SK-N-SH (cell line): ENCODE measurements at regions not wholly inside any gene's neighbourhood (a gene's known extent, or its start where the extent isn't known, plus 50 kb on each side); places are given as distances from the start of the nearest gene placed in this dataset.
A peak's percentile ranks its signal among the peaks of the same experiment; 100 is the strongest.

Experiments used
- CTCF ChIA-PET: fragments of 300-600, 350-600 bp; formaldehyde crosslinking; extraction: SDS; loops from one replicate; lab custom pipeline; 2021; lab: Yijun Ruan, JAX
- POLR2A ChIA-PET: fragments of 350-600 bp; sonication (Branson Sonifier 250); formaldehyde crosslinking; extraction: SDS; loops from one replicate; lab custom pipeline; 2020; ENCODE audit warnings: antibody characterized with exemption, inconsistent platforms; lab: Yijun Ruan, JAX
- DNase-seq: peaks from one replicate; pipeline ENCODE4 v3.0.0; 2012
- H2AFZ ChIP-seq: fragments of 200-600 bp; sonication (generic); 2 replicates; pipeline ENCODE4 v1.8.1; 2016; ENCODE audit warnings: antibody characterized with exemption, mild to moderate bottlenecking, low read depth
- H3F3A ChIP-seq: fragments of 200-600 bp; sonication (generic); replicated peaks from 2 replicates; pipeline ENCODE3; 2016; ENCODE audit warnings: antibody characterized with exemption, mild to moderate bottlenecking; ENCODE audit not compliant: insufficient read depth
- H3K27ac ChIP-seq, 2 experiments: fragments of 200-500 bp in 1 of 2; fragments of 200-600 bp in 1 of 2; sonication (Bioruptor generic) in 1 of 2; sonication (generic), shearing (Covaris generic) in 1 of 2; 2 replicates each; pipeline versions ENCODE4 v1.5.1 to v1.6.1; 2014 to 2016; ENCODE audit warnings: low read depth in 2 of 2, inconsistent platforms in 1 of 2, low read length in 1 of 2, mild to moderate bottlenecking in 1 of 2, mixed read lengths in 1 of 2
- H3K27me3 ChIP-seq: fragments of 200-600 bp; sonication (generic), shearing (Covaris generic); 2 replicates; pipeline ENCODE4 v1.6.1; 2016; ENCODE audit warnings: mixed run types; ENCODE audit not compliant: insufficient read depth
- H3K36me3 ChIP-seq, 2 experiments: fragments of 200-500 bp in 1 of 2; fragments of 200-600 bp in 1 of 2; sonication (Bioruptor generic) in 1 of 2; sonication (generic) in 1 of 2; replicated peaks in 1 of 2; 2 replicates each; pipeline versions ENCODE3 to v1.5.1; 2014 to 2016; ENCODE audit warnings: low read length in 1 of 2, mild to moderate bottlenecking in 1 of 2; ENCODE audit not compliant: insufficient read depth in 2 of 2, control insufficient read depth in 1 of 2
- H3K4me1 ChIP-seq, 2 experiments: fragments of 200-500 bp in 1 of 2; fragments of 200-600 bp in 1 of 2; sonication (Bioruptor generic) in 1 of 2; sonication (generic), shearing (Covaris generic) in 1 of 2; 2 replicates each; pipeline versions ENCODE4 v1.5.1 to v1.6.1; 2014 to 2016; ENCODE audit warnings: low read depth in 1 of 2, low read length in 1 of 2, mixed run types in 1 of 2; ENCODE audit not compliant: insufficient read depth in 2 of 2, control insufficient read depth in 1 of 2
- H3K4me2 ChIP-seq: fragments of 200-600 bp; sonication (generic), shearing (Covaris generic); 2 replicates; pipeline ENCODE4 v1.6.1; 2017; ENCODE audit warnings: mixed run types
- H3K4me3 ChIP-seq, 2 experiments: fragments of 200-500 bp in 1 of 2; fragments of 200-600 bp in 1 of 2; sonication (Bioruptor generic) in 1 of 2; sonication (generic), shearing (Covaris generic) in 1 of 2; 2 replicates each; pipeline versions ENCODE4 v1.5.1 to v1.8.1; 2014 to 2016; ENCODE audit warnings: low read depth in 2 of 2, inconsistent platforms in 1 of 2, low read length in 1 of 2, mild to moderate bottlenecking in 1 of 2, mixed read lengths in 1 of 2, moderate library complexity in 1 of 2
- H3K79me2 ChIP-seq: fragments of 200-600 bp; sonication (generic); 2 replicates; pipeline ENCODE4 v1.8.1; 2017; ENCODE audit warnings: mild to moderate bottlenecking; ENCODE audit not compliant: insufficient read depth
- H3K9ac ChIP-seq: fragments of 200-600 bp; sonication (generic); 2 replicates; pipeline ENCODE4 v1.6.1; 2017; ENCODE audit warnings: mixed run types
- H3K9me2 ChIP-seq: fragments of 200-600 bp; sonication (generic); 2 replicates; pipeline ENCODE4 v1.6.1; 2017; ENCODE audit warnings: mixed run types
- H3K9me3 ChIP-seq: fragments of 200-600 bp; sonication (generic); 2 replicates; pipeline ENCODE4 v1.6.1; 2017; ENCODE audit warnings: mixed run types, mild to moderate bottlenecking, moderate library complexity
- H4K20me1 ChIP-seq: fragments of 200-600 bp; sonication (generic); 2 replicates; pipeline ENCODE4 v1.6.1; 2017; ENCODE audit warnings: mild to moderate bottlenecking, mixed run types; ENCODE audit not compliant: insufficient read depth
- EP300 ChIP-seq, 2 experiments: IDR thresholded peaks; 2 replicates each; pipeline versions ENCODE4 v1.4.0 to v1.6.1; 2012; ENCODE audit warnings: borderline replicate concordance in 1 of 2, low read depth in 1 of 2, low read length in 1 of 2
- FOSL2 ChIP-seq: IDR thresholded peaks from 2 replicates; pipeline ENCODE4 v1.4.0; 2012; ENCODE audit warnings: low read depth, mild to moderate bottlenecking, moderate library complexity, borderline replicate concordance
- JUND ChIP-seq: IDR thresholded peaks from 2 replicates; pipeline ENCODE4 v1.4.0; 2012
- MEF2A ChIP-seq: IDR thresholded peaks from 2 replicates; pipeline ENCODE4 v1.4.0; 2012; ENCODE audit warnings: low read depth, borderline replicate concordance
- MXI1 ChIP-seq: IDR thresholded peaks from 2 replicates; pipeline ENCODE4 v1.6.1; 2012; ENCODE audit warnings: mild to moderate bottlenecking, low read depth, low read length, improper control_type of control experiment
- NRF1 ChIP-seq: IDR thresholded peaks from 2 replicates; pipeline ENCODE4 v1.6.1; 2012; ENCODE audit warnings: low read depth, mild to moderate bottlenecking, low read length
- RAD21 ChIP-seq: IDR thresholded peaks from 2 replicates; pipeline ENCODE4 v1.6.1; 2012; ENCODE audit warnings: mild to moderate bottlenecking, low read length
- RFX5 ChIP-seq: IDR thresholded peaks from 2 replicates; pipeline ENCODE4 v1.6.1; 2012; ENCODE audit warnings: mild to moderate bottlenecking, improper control_type of control experiment, low read length
- RXRA ChIP-seq: IDR thresholded peaks from 2 replicates; pipeline ENCODE4 v1.4.0; 2012; ENCODE audit warnings: low read depth, mild to moderate bottlenecking, borderline replicate concordance
- SIN3A ChIP-seq: IDR thresholded peaks from 2 replicates; pipeline ENCODE4 v1.6.1; 2012; ENCODE audit warnings: low read depth, mild to moderate bottlenecking, low read length, moderate library complexity, borderline replicate concordance
- TCF12 ChIP-seq: IDR thresholded peaks from 2 replicates; pipeline ENCODE4 v1.4.0; 2012
- TEAD4 ChIP-seq: IDR thresholded peaks from 2 replicates; pipeline ENCODE4 v1.4.0; 2012; ENCODE audit warnings: mild to moderate bottlenecking, borderline replicate concordance; ENCODE audit not compliant: insufficient read depth
- TF ChIP-seq, protein P1 (sequence below): fragments of 150-350 bp; IDR thresholded peaks from 2 replicates; pipeline ENCODE4 v1.6.1; 2017; ENCODE audit warnings: antibody characterized with exemption, low read length, low read depth, borderline replicate concordance
- TF ChIP-seq, protein P2 (sequence below): fragments of 200-600 bp; sonication (generic); IDR thresholded peaks from 2 replicates; pipeline ENCODE4 v1.6.1; 2017; ENCODE audit warnings: antibody characterized with exemption, mild to moderate bottlenecking, moderate library complexity
- TF ChIP-seq, protein P3 (sequence below): IDR thresholded peaks from 2 replicates; pipeline ENCODE4; 2012

DNA sequence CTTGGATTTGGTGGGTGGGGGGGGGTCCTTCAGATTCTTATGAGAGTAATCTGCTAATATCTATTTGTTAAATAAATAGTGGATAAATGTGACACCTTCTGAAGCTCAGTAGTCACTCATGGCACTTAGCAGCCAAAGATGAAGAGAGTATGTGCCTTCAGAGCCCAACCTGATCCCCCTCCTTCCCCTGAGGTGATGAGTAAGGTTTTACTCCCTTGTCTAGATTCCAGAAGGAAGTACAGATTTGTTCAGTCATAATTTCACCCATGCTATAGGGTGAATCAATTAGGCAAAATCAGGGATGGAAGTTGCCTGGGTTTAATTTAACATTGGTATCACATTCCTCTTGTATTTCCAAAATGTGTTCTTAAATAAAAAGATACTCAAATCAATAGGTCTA lies 340.3 kb upstream of the ATP2B1 start:
- Histone ChIP-seq H3K27me3 (no peaks in the 10 kb centered on the region), H3K27ac (no peak overlapping the region), H4K20me1 (no peaks in the 10 kb centered on the region), H3K4me3 (no peak overlapping the region), H3K4me2 (no peak overlapping the region), H3K9ac (no peak overlapping the region), H3F3A (peaks cover 2% of the 10 kb centered on the region), H3K79me2 (no peaks in the 10 kb centered on the region), H3K4me1 (no peaks in the 10 kb centered on the region), H3K36me3 (no peaks in the 10 kb centered on the region), H3K9me3 (no peaks in the 10 kb centered on the region), H3K9me2 (no peaks in the 10 kb centered on the region), H2AFZ (no peak overlapping the region)
- ChIA-PET CTCF (no interaction called here), POLR2A (no interaction called here)
- TF ChIP-seq TEAD4 = no peak
- no peak for DNase-seq

DNA sequence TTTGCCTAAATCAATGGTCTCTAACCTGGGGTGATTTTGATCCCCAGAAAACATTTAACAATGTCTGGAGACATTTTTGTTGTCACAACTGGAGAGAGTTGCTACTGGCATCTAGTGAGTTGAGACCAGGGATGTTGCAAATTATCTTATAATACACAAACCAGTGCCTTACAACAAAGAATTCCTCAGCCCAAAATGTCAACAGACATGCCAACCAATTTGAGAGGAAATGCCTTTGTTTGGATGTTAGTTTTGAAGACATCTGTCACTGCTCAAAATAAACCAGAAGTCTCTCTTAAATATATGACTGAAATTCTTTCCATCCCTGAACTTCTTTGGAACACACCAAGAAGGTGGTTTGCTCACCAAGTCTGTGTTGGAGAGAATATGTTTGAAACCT lies 336.9 kb upstream of the ATP2B1 start:
- POLR2A ChIA-PET = no interaction called here
- no peaks in the 10 kb centered on the region for H3K36me3 ChIP-seq
- TF ChIP-seq EP300 (IDR thresholded peaks at IDR 0.05; ENCODE audit: borderline replicate concordance in 1 of 2, low read depth in 1 of 2, low read length in 1 of 2) = peak in 1 of 2 experiments; percentile 36; a peak in 1 of 4 replicates
- no peak for TF ChIP-seq MEF2A
- TF ChIP-seq TCF12 = peak; percentile 62
- TF ChIP-seq FOSL2 = no peak
- TF ChIP-seq NRF1 = no peak
- TF ChIP-seq, protein P1, sequence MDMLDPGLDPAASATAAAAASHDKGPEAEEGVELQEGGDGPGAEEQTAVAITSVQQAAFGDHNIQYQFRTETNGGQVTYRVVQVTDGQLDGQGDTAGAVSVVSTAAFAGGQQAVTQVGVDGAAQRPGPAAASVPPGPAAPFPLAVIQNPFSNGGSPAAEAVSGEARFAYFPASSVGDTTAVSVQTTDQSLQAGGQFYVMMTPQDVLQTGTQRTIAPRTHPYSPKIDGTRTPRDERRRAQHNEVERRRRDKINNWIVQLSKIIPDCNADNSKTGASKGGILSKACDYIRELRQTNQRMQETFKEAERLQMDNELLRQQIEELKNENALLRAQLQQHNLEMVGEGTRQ = no peak
- TF ChIP-seq JUND = no peak
- TF ChIP-seq RFX5 = no peak
- TF ChIP-seq, protein P2, sequence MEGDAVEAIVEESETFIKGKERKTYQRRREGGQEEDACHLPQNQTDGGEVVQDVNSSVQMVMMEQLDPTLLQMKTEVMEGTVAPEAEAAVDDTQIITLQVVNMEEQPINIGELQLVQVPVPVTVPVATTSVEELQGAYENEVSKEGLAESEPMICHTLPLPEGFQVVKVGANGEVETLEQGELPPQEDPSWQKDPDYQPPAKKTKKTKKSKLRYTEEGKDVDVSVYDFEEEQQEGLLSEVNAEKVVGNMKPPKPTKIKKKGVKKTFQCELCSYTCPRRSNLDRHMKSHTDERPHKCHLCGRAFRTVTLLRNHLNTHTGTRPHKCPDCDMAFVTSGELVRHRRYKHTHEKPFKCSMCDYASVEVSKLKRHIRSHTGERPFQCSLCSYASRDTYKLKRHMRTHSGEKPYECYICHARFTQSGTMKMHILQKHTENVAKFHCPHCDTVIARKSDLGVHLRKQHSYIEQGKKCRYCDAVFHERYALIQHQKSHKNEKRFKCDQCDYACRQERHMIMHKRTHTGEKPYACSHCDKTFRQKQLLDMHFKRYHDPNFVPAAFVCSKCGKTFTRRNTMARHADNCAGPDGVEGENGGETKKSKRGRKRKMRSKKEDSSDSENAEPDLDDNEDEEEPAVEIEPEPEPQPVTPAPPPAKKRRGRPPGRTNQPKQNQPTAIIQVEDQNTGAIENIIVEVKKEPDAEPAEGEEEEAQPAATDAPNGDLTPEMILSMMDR = no peak
- TF ChIP-seq RXRA = no peak
- TF ChIP-seq, protein P3, sequence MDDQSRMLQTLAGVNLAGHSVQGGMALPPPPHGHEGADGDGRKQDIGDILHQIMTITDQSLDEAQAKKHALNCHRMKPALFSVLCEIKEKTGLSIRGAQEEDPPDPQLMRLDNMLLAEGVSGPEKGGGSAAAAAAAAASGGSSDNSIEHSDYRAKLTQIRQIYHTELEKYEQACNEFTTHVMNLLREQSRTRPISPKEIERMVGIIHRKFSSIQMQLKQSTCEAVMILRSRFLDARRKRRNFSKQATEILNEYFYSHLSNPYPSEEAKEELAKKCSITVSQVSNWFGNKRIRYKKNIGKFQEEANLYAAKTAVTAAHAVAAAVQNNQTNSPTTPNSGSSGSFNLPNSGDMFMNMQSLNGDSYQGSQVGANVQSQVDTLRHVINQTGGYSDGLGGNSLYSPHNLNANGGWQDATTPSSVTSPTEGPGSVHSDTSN = peak; percentile 63
- TF ChIP-seq RAD21 = no peak
- TF ChIP-seq SIN3A = no peak
- TF ChIP-seq MXI1 = no peak
- TF ChIP-seq, all 33 proteins: peak for 3
- Histone ChIP-seq H2AFZ (no peak overlapping the region), H3K27ac (peak overlapping the region in 1 of 2 experiments; percentile 65; a peak in 1 of 4 replicates), H3K4me2 (no peak overlapping the region), H3K9me3 (no peaks in the 10 kb centered on the region), H4K20me1 (no peaks in the 10 kb centered on the region), H3K27me3 (no peaks in the 10 kb centered on the region), H3K4me1 (no peaks in the 10 kb centered on the region; a peak in 1 of 4 replicates), H3K9ac (no peak overlapping the region), H3K79me2 (no peaks in the 10 kb centered on the region), H3F3A (peaks cover 11% of the 10 kb centered on the region), H3K4me3 (no peak overlapping the region), H3K9me2 (no peaks in the 10 kb centered on the region)
- CTCF ChIA-PET = no interaction called here
- DNase-seq = no peak
